HG02970 (cell line): ENCODE measurements at regions not wholly inside any gene's neighbourhood (a gene's known extent, or its start where the extent isn't known, plus 50 kb on each side); places are given as distances from the start of the nearest gene placed in this dataset.

Experiments used
- ATAC-seq: cut with Tn5 transposase; IDR thresholded peaks from one replicate; pipeline ENCODE4 v1.9.1; 2021; ENCODE audit warnings: mild to moderate bottlenecking, moderate library complexity, moderate number of reproducible peaks; ENCODE audit not compliant: unreplicated experiment, low FRiP score

- no peak for ATAC-seq
These were observed 231.8 kb downstream of the PIK3R1 start for GRCh38 chr5:68447136-68447929.

- ATAC-seq = no peak
These were observed 233.8 kb downstream of the PIK3R1 start for GRCh38 chr5:68449380-68449779.

GRCh38 chr5:68450245-68450852 lies 234.8 kb downstream of the PIK3R1 start:
- ATAC-seq = no peak

DNA sequence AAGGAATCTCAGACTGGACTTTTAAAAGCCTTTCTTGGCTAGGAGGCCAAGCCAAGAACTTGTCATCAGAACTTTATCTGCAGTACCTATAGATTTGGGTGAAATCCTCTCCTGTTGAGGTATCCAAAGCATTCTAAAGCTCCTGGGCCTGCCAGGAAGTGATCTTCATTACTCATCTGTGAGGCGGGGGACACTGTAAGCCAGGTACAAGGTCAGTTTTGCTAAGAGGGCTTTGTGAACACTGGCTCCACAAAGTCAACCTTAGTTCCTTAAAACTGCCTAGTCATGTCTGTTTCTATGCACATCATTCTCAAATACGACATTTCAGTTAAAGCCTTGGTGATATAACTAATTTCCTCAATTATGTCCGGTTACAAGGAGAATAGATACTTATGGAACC lies 236.7 kb downstream of the PIK3R1 start:
- ATAC-seq = no peak

DNA sequence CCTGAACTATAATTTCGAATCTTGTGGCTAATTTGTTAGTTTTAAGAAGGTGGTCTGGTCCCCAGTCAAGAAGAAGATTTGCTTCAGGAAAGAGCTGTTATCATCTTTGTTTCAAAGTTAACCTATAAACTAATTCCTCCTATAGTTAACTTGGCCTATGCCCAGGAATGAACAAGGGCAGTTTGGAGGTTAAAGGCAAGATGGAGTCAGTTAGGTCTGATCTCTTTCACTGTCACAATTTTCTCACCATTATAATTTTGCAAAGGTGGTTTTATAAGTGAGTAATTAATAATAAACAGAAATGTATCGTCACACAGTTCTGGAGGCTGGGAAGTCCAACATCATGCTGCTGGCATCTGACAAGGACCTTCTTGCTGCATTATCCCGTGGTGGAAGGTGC lies 238.6 kb downstream of the PIK3R1 start:
- no peak for ATAC-seq

DNA sequence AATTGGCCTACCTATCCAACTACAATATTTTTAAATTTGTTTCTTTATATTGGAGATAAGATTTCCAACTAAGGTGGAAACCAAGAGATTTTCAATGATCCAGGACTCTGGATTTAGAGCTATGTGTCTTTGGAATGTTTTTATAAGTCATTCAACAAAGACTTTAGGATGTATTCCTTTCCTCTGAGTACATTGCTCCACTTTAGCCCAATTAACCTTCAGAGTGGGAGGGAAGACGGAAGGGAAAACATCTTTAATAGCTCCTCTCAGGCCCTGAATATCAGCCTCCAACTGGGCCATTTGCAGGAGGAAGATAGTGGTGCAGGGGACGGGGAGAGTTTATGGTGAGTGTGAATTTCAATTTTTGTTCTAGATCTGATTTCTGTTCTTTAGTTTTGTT lies 239.2 kb downstream of the PIK3R1 start:
- no peak for ATAC-seq

GRCh38 chr5:68455216-68455615 lies 239.7 kb downstream of the PIK3R1 start:
- ATAC-seq = no peak

GRCh38 chr5:68456756-68457217 lies 241.2 kb downstream of the PIK3R1 start:
- ATAC-seq = no peak

DNA sequence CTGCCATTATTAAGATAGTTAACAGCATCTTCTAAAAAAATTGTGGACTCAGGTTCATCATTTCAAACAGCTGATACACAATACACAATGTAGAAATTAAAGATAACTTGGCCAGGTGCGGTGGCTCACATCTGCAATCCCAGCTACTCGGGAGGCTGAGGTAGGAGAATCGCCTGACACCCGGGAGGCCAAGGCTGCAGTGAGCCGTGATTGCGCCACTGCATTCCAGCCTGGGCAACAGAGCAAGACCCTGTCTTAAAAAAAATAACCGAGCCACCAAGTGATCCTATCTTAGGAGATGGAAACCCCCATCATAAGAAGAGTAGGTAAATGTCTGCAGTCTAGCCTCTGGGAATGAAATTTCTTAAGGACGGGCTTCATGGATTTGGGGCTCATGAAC lies 241.7 kb downstream of the PIK3R1 start:
- no peak for ATAC-seq

GRCh38 chr5:68458416-68459021 lies 243.0 kb downstream of the PIK3R1 start:
- no peak for ATAC-seq

DNA sequence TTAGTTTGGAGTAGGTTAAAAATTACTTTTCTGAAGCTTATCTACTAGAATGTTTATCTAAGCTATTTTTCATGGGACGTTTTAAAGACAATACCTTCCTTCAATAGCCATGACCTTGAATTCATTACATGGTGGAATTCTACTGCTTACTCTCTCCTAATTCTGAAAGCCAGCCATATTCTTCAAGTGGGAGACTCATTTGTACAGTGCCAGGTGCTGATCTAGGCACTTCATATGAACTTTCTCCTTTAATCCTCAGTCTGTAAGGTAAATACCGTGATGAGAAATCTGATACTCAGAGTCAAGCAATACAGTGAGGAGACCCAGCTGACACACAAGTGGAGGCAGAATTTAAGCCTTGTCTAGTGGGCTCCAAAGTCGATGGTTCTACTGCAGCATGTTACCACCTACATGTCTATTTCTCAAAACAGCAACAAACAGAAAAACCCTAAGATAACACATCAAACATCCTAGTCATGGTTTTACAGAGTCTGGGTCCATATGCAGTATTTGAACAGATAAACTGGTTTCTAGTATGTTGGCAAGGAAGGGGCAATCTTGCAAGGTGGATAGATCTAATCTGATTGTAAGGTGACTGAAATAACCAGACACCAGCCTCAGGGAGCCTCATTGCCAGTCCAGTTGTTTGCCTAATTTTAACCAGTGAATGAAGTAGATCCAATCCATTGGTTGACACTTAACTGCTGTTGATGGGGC lies 243.7 kb downstream of the PIK3R1 start:
- ATAC-seq = no peak

GRCh38 chr5:68459810-68460139 lies 244.2 kb downstream of the PIK3R1 start:
- no peak for ATAC-seq

- ATAC-seq = no peak
These were observed 244.7 kb downstream of the PIK3R1 start for GRCh38 chr5:68460147-68460798.

DNA sequence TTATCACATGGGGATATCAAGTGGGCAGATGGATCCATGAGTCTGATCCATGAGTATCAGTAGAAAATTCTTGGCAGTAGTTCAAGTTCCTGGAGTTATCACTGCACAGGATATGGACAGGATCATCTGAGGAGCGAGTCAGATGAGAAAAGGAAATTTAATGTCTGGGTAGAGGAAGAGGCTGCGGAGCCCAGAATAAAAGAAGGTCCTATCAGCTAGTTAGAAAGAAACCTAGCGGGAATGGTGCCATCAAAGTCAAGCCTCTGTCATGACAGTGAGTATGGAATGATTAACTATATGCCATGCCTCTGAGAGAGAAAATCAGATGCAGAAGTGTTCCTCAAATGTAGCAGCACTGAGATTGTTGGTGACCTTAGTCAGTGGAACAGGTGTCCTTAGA lies 248.1 kb downstream of the PIK3R1 start:
- no peak for ATAC-seq

DNA sequence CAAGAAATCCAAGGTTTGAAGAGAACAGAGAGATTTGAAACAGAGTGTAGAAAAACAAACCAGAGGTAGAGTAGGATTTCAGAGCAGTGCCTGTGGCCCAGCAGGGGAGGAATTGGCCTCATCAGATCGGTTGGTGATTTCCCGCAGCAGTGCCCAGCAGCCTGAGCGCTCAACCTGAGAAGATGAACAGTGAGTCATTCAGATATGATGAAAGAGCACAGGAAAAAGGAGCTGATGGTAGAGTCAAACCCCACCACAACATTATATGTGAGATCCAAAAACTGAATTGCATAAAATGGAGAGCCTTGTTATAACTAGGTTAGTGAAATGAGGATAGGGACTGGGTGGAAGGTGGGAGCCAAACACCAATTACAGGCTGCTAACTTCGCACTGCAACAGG lies 248.9 kb downstream of the PIK3R1 start:
- ATAC-seq = no peak

DNA sequence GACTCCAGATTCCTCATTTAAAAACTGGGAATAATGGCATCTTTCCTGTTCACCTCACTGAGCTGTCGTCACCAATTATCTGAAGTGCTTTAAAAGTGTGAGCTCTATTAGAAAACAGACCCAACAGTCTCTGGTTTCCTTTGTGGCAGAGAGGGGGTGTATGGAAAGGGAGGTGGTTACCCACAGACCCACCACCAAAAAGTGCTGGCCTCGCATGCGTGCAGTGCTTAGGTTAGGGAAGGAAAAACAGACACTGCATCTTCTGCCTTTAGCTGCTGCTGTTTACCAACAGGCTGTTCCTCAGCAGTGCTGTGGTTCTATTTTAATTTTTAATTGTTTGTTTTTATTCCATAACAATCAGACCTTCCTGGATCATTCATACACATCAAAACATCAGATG lies 249.6 kb downstream of the PIK3R1 start:
- ATAC-seq = no peak

- no peak for ATAC-seq
These were observed 250.5 kb downstream of the PIK3R1 start for GRCh38 chr5:68465934-68466551.

- ATAC-seq = no peak
These were observed 251.7 kb downstream of the PIK3R1 start for GRCh38 chr5:68467208-68467607.

DNA sequence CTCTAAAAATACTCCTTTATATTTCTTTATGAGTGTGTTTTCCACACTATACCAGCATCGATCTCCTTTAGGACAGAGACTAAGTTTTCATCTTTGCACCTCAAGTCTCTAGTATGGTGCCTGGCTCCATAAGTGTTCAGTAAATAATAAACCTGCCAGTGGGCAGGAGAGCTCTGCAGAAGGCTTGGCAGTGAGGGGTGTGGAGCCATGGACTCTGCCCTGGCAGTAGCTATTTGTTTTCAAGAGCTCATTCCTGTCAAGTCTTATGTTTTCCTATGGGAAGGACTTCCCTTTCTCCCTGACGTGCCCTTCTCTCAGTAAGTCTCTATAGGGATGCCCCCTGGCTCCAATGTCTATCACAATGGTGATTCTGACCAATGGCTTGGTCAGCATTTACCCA lies 252.2 kb downstream of the PIK3R1 start:
- ATAC-seq = no peak

GRCh38 chr5:68468322-68468721 lies 252.8 kb downstream of the PIK3R1 start:
- ATAC-seq = no peak
